GM12892 (cell line): ENCODE measurements at regions not wholly inside any gene's neighbourhood (a gene's known extent, or its start where the extent isn't known, plus 50 kb on each side); places are given as distances from the start of the nearest gene placed in this dataset.

Source experiments
- DNase-seq: peaks from one replicate; pipeline ENCODE4 v3.0.0; 2011; ENCODE audit not compliant: insufficient read length
- FAIRE-seq: peaks from 2 replicates; lab custom pipeline; 2011; peaks lifted over from hg19 to GRCh38; lab: Jason Lieb, UNC
- POLR2A ChIP-seq: IDR thresholded peaks from 2 replicates; pipeline ENCODE4 v1.6.1; 2011; ENCODE audit warnings: low read depth, low read length, control low read depth
- POLR2AphosphoS5 ChIP-seq: IDR thresholded peaks from 2 replicates; pipeline ENCODE4 v1.6.1; 2011; ENCODE audit warnings: low read depth, low read length, control low read depth
- TAF1 ChIP-seq: IDR thresholded peaks from 2 replicates; pipeline ENCODE4 v1.6.1; 2011; ENCODE audit warnings: low read depth, mild to moderate bottlenecking, control low read depth, low read length, borderline replicate concordance

DNA sequence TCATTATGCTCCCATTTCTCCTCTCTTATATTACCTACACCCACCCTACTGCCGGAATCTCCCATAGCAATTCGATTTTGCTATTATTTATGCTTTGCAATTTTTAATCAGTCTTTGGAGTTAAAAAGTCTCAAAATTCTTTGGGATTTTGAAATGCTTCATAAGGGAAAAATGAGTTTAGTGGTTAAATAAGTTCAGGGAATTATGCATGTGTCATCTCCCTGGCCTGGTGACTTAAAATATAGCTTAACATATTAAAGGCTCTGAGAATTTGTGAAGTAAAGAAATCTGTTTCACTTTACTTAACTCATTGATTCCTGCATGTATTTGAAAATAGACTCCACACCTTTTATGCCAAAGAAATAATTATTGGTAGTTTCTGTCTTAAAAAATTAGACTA is 185.1 kb upstream of the DIPK2B start:
- FAIRE-seq (no peak), DNase-seq (no peak)
- no peak for TF ChIP-seq POLR2A
- no peak for TF ChIP-seq POLR2AphosphoS5
- TF ChIP-seq TAF1: no peak

GRCh38 chrX:45381841-45382240 is 181.2 kb upstream of the DIPK2B start:
- DNase-seq (no peak), FAIRE-seq (no peak)
- TF ChIP-seq POLR2A (no peak), TAF1 (no peak), POLR2AphosphoS5 (no peak)

DNA sequence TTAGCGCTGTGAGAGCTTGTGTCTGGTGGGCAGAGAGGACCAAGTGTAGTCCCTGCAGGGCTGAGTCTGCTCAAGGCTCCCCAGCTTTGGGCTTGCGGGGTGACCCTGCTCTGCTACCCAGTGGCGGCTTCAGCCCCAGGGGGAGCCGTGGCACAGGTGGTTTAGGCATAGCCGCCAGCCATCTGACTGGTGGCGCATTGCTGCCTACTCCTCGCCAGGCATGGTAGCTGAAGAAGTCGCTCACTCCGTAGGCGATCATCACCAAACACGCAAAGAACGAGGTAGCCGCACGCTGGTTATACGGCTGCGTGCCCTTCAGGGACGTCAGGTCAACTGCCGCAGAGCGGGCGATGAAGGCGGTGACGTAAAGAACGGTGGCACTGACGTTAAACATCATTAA is 180.7 kb upstream of the DIPK2B start:
- TF ChIP-seq POLR2A: no peak
- no peak for TF ChIP-seq POLR2AphosphoS5
- no peak for TF ChIP-seq TAF1
- FAIRE-seq: no peak
- no peak for DNase-seq

DNA sequence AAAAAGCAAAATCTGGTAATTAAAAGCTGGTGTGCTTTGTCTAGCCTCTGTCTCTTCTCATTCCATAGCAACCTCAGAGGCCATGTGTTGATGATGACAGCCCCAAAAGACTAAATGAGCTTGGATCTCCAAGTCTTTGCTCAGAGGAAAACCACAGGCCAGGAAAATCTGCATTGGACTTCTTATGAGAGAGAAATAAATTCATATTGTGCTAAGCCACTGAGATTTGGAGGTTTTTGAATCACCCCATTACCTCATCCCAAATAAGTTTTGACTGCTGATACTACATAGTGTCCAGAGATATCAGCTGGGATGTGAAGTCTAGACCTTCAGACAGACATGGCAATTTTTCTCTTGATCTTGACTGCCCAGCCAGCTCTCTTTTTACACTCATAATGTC is 178.6 kb upstream of the DIPK2B start:
- DNase-seq: no peak
- no peak for FAIRE-seq
- TF ChIP-seq POLR2A (no peak), POLR2AphosphoS5 (no peak), TAF1 (no peak)

GRCh38 chrX:45372151-45372550 is 171.5 kb upstream of the DIPK2B start:
- TF ChIP-seq TAF1: no peak
- no peak for TF ChIP-seq POLR2A
- no peak for TF ChIP-seq POLR2AphosphoS5
- FAIRE-seq (no peak), DNase-seq (no peak)

- TF ChIP-seq TAF1 (no peak), POLR2AphosphoS5 (no peak), POLR2A (no peak)
- DNase-seq: no peak
- no peak for FAIRE-seq
Measured at GRCh38 chrX:45368705-45369104, 168.0 kb upstream of the DIPK2B start.

DNA sequence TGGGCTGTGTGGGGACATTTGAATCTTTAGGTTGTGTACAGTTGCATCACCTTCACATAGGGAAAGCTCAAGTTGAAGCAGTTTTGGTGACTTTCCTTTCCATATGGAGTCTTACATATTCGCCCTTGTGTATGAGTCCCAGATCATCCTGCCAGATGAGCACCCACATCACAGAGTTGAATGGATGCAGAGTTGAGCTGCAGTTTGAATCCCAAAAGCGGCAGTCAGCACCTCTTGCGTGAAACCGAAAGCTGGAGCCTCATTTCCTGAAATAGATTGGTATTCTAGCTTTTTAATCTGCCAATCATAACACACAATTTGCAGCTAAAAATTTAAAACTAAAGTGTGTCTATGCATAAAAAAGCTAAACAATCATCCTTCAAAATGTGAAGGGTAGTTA is 162.9 kb upstream of the DIPK2B start:
- DNase-seq: no peak
- no peak for TF ChIP-seq POLR2AphosphoS5
- TF ChIP-seq POLR2A: no peak
- TF ChIP-seq TAF1: no peak
- FAIRE-seq: no peak

GRCh38 chrX:45360571-45360970 is 159.9 kb upstream of the DIPK2B start:
- FAIRE-seq (no peak), DNase-seq (no peak)
- TF ChIP-seq POLR2AphosphoS5 (no peak), TAF1 (no peak), POLR2A (no peak)

DNA sequence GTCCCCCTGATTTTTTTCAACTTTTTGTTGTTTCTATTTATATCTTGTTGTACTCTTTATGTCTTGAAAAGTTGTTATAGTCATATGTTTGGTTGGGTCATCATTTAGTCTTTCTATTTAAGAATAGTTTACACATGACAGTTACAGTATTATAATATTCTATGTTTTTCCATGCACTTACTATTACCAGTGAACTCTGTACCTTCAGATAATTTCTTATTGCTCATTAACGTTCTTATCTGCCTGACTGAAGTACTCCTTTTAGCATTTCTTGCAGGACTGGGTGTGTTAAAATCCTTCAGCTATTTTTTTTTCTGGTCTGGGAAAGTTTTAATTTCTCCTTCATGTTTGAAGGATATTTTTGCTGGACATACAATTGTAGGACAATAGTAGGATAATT is 157.7 kb upstream of the DIPK2B start:
- DNase-seq (no peak), FAIRE-seq (no peak)
- no peak for TF ChIP-seq POLR2A

- TF ChIP-seq TAF1: no peak
- TF ChIP-seq POLR2A: no peak
- no peak for TF ChIP-seq POLR2AphosphoS5
- DNase-seq: no peak
- no peak for FAIRE-seq
Measured at GRCh38 chrX:45353456-45353855, 152.8 kb upstream of the DIPK2B start.

DNA sequence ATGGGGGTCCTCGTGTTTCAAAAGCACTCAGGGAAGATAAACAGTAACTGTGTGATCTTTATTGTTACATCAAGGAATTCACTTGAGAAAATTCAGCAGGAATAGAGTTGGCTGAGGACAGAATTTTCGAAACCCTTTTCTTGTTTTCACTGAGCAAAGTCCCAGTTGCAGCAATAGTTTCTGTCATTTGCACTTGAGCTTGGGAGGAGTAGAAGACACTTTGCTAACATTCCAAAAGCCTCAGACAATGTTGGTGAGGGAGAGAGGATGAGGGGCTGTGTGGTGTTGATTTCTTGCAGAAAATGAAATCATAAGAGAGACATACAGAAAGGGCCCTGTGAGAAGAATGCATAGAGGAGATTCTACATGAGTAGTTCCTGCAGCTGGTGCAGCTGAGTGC is 151.9 kb upstream of the DIPK2B start:
- DNase-seq: no peak
- FAIRE-seq: no peak
- TF ChIP-seq TAF1: no peak
- TF ChIP-seq POLR2AphosphoS5: no peak
- no peak for TF ChIP-seq POLR2A

GRCh38 chrX:45351478-45351877 is 150.8 kb upstream of the DIPK2B start:
- no peak for FAIRE-seq
- TF ChIP-seq POLR2A (no peak), POLR2AphosphoS5 (no peak), TAF1 (no peak)
- DNase-seq: no peak

DNA sequence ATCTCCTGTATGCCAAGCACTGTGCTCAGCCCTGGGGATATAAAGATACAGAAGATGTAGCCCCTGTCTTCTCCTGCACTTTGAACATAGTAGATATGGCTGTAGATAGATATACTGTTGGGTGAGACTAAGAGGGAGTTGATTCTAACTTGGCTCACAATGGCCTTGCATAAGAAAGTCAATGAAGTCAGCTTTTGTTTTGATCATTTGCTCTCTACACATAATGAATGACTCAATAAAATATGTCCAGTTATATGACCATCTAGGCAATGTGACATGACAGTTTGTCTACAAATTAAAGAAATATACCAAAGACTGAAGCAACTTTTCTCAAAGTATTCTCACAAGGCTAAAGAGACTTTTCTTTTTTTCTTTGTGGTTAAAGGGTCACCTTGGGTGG is 147.6 kb upstream of the DIPK2B start:
- no peak for DNase-seq
- no peak for TF ChIP-seq POLR2A
- TF ChIP-seq POLR2AphosphoS5: no peak
- TF ChIP-seq TAF1: no peak
- FAIRE-seq: no peak

DNA sequence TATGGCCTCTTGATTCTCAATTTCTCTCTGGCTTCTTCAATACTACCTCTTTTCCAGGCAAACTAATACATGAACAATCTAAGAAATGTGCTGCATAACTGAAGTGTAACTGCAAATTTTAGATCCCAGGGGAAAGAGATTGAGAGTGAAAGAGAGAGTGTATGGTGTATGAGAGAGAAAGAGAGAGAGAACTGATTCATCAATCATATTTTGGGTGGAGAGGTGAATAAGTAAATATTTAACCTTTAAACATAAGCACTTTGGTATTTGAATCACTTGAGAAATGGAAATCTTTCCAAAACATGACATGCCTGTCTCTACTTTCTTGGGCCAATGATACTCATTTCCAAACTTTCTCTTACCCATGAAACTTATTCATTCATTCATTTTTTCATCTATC is 147.2 kb upstream of the DIPK2B start:
- DNase-seq (no peak), FAIRE-seq (no peak)
- TF ChIP-seq POLR2AphosphoS5: no peak
- TF ChIP-seq POLR2A: no peak
- no peak for TF ChIP-seq TAF1
